BE2C (cell line): ENCODE measurements at regions not wholly inside any gene's neighbourhood (a gene's known extent, or its start where the extent isn't known, plus 50 kb on each side); places are given as distances from the start of the nearest gene placed in this dataset.

Source experiments
- DNase-seq: peaks from one replicate; pipeline ENCODE4 v3.0.0-alpha.2; 2020
- H3K27me3 ChIP-seq: fragments of 250-450 bp; sonication (Bioruptor Pico); 2 replicates; pipeline ENCODE4 v1.5.1; 2020; ENCODE audit warnings: mild to moderate bottlenecking
- H3K36me3 ChIP-seq: fragments of 250-450 bp; sonication (Bioruptor Pico); 2 replicates; pipeline ENCODE4 v1.5.1; 2020; ENCODE audit warnings: mild to moderate bottlenecking
- H3K4me1 ChIP-seq: fragments of 250-450 bp; sonication (Bioruptor Pico); 2 replicates; pipeline ENCODE4 v1.5.1; 2020
- H3K4me3 ChIP-seq: 2 replicates; pipeline ENCODE4 v1.5.1; 2011; ENCODE audit warnings: low read depth, low read length
- H3K9me3 ChIP-seq: fragments of 250-450 bp; sonication (Bioruptor Pico); 2 replicates; pipeline ENCODE4 v1.5.1; 2020
- CTCF ChIP-seq: IDR thresholded peaks from 2 replicates; pipeline ENCODE4 v1.5.1; 2012; ENCODE audit warnings: mild to moderate bottlenecking, low read depth, low read length

- no peak overlapping the region for H3K4me3 ChIP-seq
- no peaks in the 10 kb centered on the region for H3K9me3 ChIP-seq
- no peaks in the 10 kb centered on the region for H3K27me3 ChIP-seq
- H3K4me1 ChIP-seq: no peaks in the 10 kb centered on the region
- no peak for DNase-seq
- no peaks in the 10 kb centered on the region for H3K36me3 ChIP-seq
- no peak for TF ChIP-seq CTCF
Observed at GRCh38 chr11:129726179-129726578, 89.5 kb upstream of the TMEM45B start.

- no peak for TF ChIP-seq CTCF
- H3K36me3 ChIP-seq: no peaks in the 10 kb centered on the region
- DNase-seq: no peak
- H3K27me3 ChIP-seq: no peaks in the 10 kb centered on the region
- no peaks in the 10 kb centered on the region for H3K4me1 ChIP-seq
- H3K9me3 ChIP-seq: no peaks in the 10 kb centered on the region
- H3K4me3 ChIP-seq: no peak overlapping the region
Observed at GRCh38 chr11:129728581-129728980, 87.1 kb upstream of the TMEM45B start.

GRCh38 chr11:129729216-129729615, 86.4 kb upstream of the TMEM45B start:
- Histone ChIP-seq H3K27me3 (no peaks in the 10 kb centered on the region), H3K4me3 (no peak overlapping the region), H3K36me3 (no peaks in the 10 kb centered on the region), H3K9me3 (no peaks in the 10 kb centered on the region), H3K4me1 (no peaks in the 10 kb centered on the region)
- no peak for DNase-seq
- no peak for TF ChIP-seq CTCF

GRCh38 chr11:129729823-129730222, 85.8 kb upstream of the TMEM45B start:
- no peaks in the 10 kb centered on the region for H3K9me3 ChIP-seq
- no peak for TF ChIP-seq CTCF
- no peak overlapping the region for H3K4me3 ChIP-seq
- no peak for DNase-seq
- H3K4me1 ChIP-seq: no peaks in the 10 kb centered on the region
- H3K27me3 ChIP-seq: no peaks in the 10 kb centered on the region
- H3K36me3 ChIP-seq: no peaks in the 10 kb centered on the region

- no peak for DNase-seq
- Histone ChIP-seq H3K4me1 (no peaks in the 10 kb centered on the region), H3K9me3 (no peaks in the 10 kb centered on the region), H3K4me3 (no peak overlapping the region), H3K27me3 (no peaks in the 10 kb centered on the region), H3K36me3 (no peaks in the 10 kb centered on the region)
- no peak for TF ChIP-seq CTCF
Observed at GRCh38 chr11:129731316-129731715, 84.3 kb upstream of the TMEM45B start.

GRCh38 chr11:129732941-129733340, 82.7 kb upstream of the TMEM45B start:
- no peak for DNase-seq
- no peaks in the 10 kb centered on the region for H3K36me3 ChIP-seq
- no peaks in the 10 kb centered on the region for H3K27me3 ChIP-seq
- no peak overlapping the region for H3K4me3 ChIP-seq
- no peaks in the 10 kb centered on the region for H3K9me3 ChIP-seq
- no peak for TF ChIP-seq CTCF
- no peaks in the 10 kb centered on the region for H3K4me1 ChIP-seq
